PC-3 (cell line): ENCODE measurements at regions not wholly inside any gene's neighbourhood (a gene's known extent, or its start where the extent isn't known, plus 50 kb on each side); places are given as distances from the start of the nearest gene placed in this dataset.

Experiments
- CTCF ChIP-seq: fragments of 300-600 bp; sonication (generic); conservative IDR thresholded peaks from 2 replicates; pipeline ENCODE4 v1.5.1; 2017; ENCODE audit warnings: antibody characterized with exemption, low read depth, mild to moderate bottlenecking, low read length
- EZH2 ChIP-seq: fragments of 300-600 bp; sonication (generic); IDR thresholded peaks from one replicate; pipeline ENCODE4 v1.6.1; 2017; ENCODE audit warnings: antibody characterized with exemption, mild to moderate bottlenecking, low read length; ENCODE audit not compliant: unreplicated experiment

- TF ChIP-seq CTCF: no peak
- no peak for TF ChIP-seq EZH2
Measured at GRCh38 chr7:130998993-130999602, 265.1 kb upstream of the KLF14 start.
